Endothelial cell (in vitro differentiated cells): ENCODE measurements at regions not wholly inside any gene's neighbourhood (a gene's known extent, or its start where the extent isn't known, plus 50 kb on each side); places are given as distances from the start of the nearest gene placed in this dataset.

Experiments used
- DNase-seq: peaks from one replicate; pipeline ENCODE4 v3.0.0; 2021; ENCODE audit warnings: low spot score
- H3K27ac Mint-ChIP-seq: one replicate; pipeline ENCODE4 v1.8.0; 2021; ENCODE audit warnings: mixed read lengths, inconsistent platforms; ENCODE audit not compliant: unreplicated experiment
- H3K27me3 Mint-ChIP-seq: one replicate; pipeline ENCODE4 v1.8.0; 2021; ENCODE audit warnings: mild to moderate bottlenecking, moderate library complexity, mixed read lengths, inconsistent platforms; ENCODE audit not compliant: unreplicated experiment
- H3K36me3 Mint-ChIP-seq: one replicate; pipeline ENCODE4 v1.8.0; 2021; ENCODE audit warnings: mild to moderate bottlenecking, low read depth, mixed read lengths, inconsistent platforms; ENCODE audit not compliant: unreplicated experiment
- H3K4me1 Mint-ChIP-seq: one replicate; pipeline ENCODE4 v1.8.0; 2021; ENCODE audit warnings: mild to moderate bottlenecking, mixed read lengths, inconsistent platforms; ENCODE audit not compliant: unreplicated experiment
- H3K4me3 Mint-ChIP-seq: one replicate; pipeline ENCODE4 v1.8.0; 2021; ENCODE audit warnings: mild to moderate bottlenecking, mixed read lengths, inconsistent platforms; ENCODE audit not compliant: unreplicated experiment
- H3K9me3 Mint-ChIP-seq: one replicate; pipeline ENCODE4 v1.8.0; 2021; ENCODE audit warnings: mixed read lengths, inconsistent platforms; ENCODE audit not compliant: unreplicated experiment
- CTCF ChIP-seq: fragments of 200-600 bp; sonication (generic); IDR thresholded peaks from one replicate; pipeline ENCODE4 v1.5.0; 2021; ENCODE audit warnings: antibody characterized with exemption; ENCODE audit not compliant: unreplicated experiment

- DNase-seq: no peak
- Mint-ChIP-seq H3K4me3 (no peak overlapping the region), H3K27ac (no peak overlapping the region), H3K27me3 (no peaks in the 10 kb centered on the region), H3K36me3 (no peaks in the 10 kb centered on the region), H3K9me3 (no peaks in the 10 kb centered on the region), H3K4me1 (no peaks in the 10 kb centered on the region)
- no peak for TF ChIP-seq CTCF
Measured at GRCh38 chr4:67151376-67152343, 393.6 kb downstream of the CENPC start.

- no peak for TF ChIP-seq CTCF
- H3K9me3 Mint-ChIP-seq: no peaks in the 10 kb centered on the region
- no peaks in the 10 kb centered on the region for H3K36me3 Mint-ChIP-seq
- H3K27ac Mint-ChIP-seq: no peak overlapping the region
- no peaks in the 10 kb centered on the region for H3K27me3 Mint-ChIP-seq
- H3K4me3 Mint-ChIP-seq: no peak overlapping the region
- no peaks in the 10 kb centered on the region for H3K4me1 Mint-ChIP-seq
- DNase-seq: no peak
Measured at GRCh38 chr4:67141586-67141985, 403.7 kb downstream of the CENPC start.

- H3K27ac Mint-ChIP-seq: peak overlapping the region; percentile 96
- peaks cover 25% of the 10 kb centered on the region for H3K4me1 Mint-ChIP-seq
- H3K27me3 Mint-ChIP-seq: peaks cover 5% of the 10 kb centered on the region
- H3K9me3 Mint-ChIP-seq: no peaks in the 10 kb centered on the region
- DNase-seq: no peak
- TF ChIP-seq CTCF: no peak
- H3K36me3 Mint-ChIP-seq: no peaks in the 10 kb centered on the region
- no peak overlapping the region for H3K4me3 Mint-ChIP-seq
Measured at GRCh38 chr4:67134616-67135015, 410.7 kb downstream of the CENPC start.

GRCh38 chr4:67133162-67133561 is 412.1 kb downstream of the CENPC start:
- no peaks in the 10 kb centered on the region for H3K36me3 Mint-ChIP-seq

More at GRCh38 chr4:67133162-67133561, 412.1 kb downstream of the CENPC start:
- H3K27me3 Mint-ChIP-seq: peaks cover 5% of the 10 kb centered on the region
- no peak for TF ChIP-seq CTCF
- no peak overlapping the region for H3K4me3 Mint-ChIP-seq
- DNase-seq: no peak
- peak overlapping the region; percentile 82 for H3K27ac Mint-ChIP-seq
- peaks cover 25% of the 10 kb centered on the region for H3K4me1 Mint-ChIP-seq
- no peaks in the 10 kb centered on the region for H3K9me3 Mint-ChIP-seq
